HepG2 (cell line): ENCODE measurements at regions not wholly inside any gene's neighbourhood (a gene's known extent, or its start where the extent isn't known, plus 50 kb on each side); places are given as distances from the start of the nearest gene placed in this dataset.

Experiments
- CHD2 ChIP-seq: IDR thresholded peaks from 2 replicates; pipeline ENCODE4 v1.6.1; 2011; ENCODE audit warnings: low read depth, low read length, improper control_type of control experiment
- CTCF ChIP-seq: sonication (generic); formaldehyde crosslinking; IDR thresholded peaks from 2 replicates; pipeline ENCODE4 v1.5.0; 2020; ENCODE audit warnings: mild to moderate bottlenecking, missing genetic modification reagents, moderate library complexity
- ELF4 ChIP-seq: sonication (generic); formaldehyde crosslinking; IDR thresholded peaks from 2 replicates; pipeline ENCODE4 v1.5.0; 2020; ENCODE audit warnings: missing genetic modification reagents, mild to moderate bottlenecking, moderate library complexity, borderline replicate concordance
- FOXP4 ChIP-seq: sonication (generic); formaldehyde crosslinking; IDR thresholded peaks from 2 replicates; pipeline ENCODE4 v1.4.0; 2020; ENCODE audit warnings: missing genetic modification reagents
- HNRNPLL ChIP-seq: fragments of 200-400 bp; formaldehyde crosslinking; IDR thresholded peaks from 2 replicates; pipeline ENCODE4 v1.6.1; 2017; ENCODE audit warnings: mild to moderate bottlenecking, low read depth, low read length; ENCODE audit not compliant: poor library complexity, severe bottlenecking
- KAT7 ChIP-seq: IDR thresholded peaks from 2 replicates; pipeline ENCODE4 v1.6.1; 2018; ENCODE audit warnings: borderline replicate concordance, missing compliant biosample characterization
- KLF9 ChIP-seq: IDR thresholded peaks from 2 replicates; pipeline ENCODE4 v1.6.1; 2016; ENCODE audit warnings: low read depth
- MAX ChIP-seq: IDR thresholded peaks from 2 replicates; pipeline ENCODE4 v1.6.1; 2012; ENCODE audit warnings: inconsistent platforms
- NCOA2 ChIP-seq: sonication (generic); formaldehyde crosslinking; IDR thresholded peaks from 2 replicates; pipeline ENCODE4 v1.8.0; 2022; ENCODE audit warnings: inconsistent platforms
- RELA ChIP-seq: sonication (generic); formaldehyde crosslinking; IDR thresholded peaks from 2 replicates; pipeline ENCODE4 v1.4.0; 2020; ENCODE audit warnings: missing genetic modification reagents
- RFX5 ChIP-seq: IDR thresholded peaks from 2 replicates; pipeline ENCODE4 v1.6.1; 2011; ENCODE audit warnings: low read depth, low read length, improper control_type of control experiment
- U2AF2 ChIP-seq: fragments of 200-400 bp; formaldehyde crosslinking; IDR thresholded peaks from 2 replicates; pipeline ENCODE4 v1.6.1; 2017; ENCODE audit warnings: low read depth, mild to moderate bottlenecking, low read length
- ZBTB34 ChIP-seq: sonication (generic); formaldehyde crosslinking; IDR thresholded peaks from 2 replicates; pipeline ENCODE4 v1.8.0; 2022; ENCODE audit warnings: mild to moderate bottlenecking, missing genetic modification reagents
- ZNF609 ChIP-seq: sonication (generic); formaldehyde crosslinking; IDR thresholded peaks from 2 replicates; pipeline ENCODE4 v1.4.0; 2020; ENCODE audit warnings: mild to moderate bottlenecking, missing genetic modification reagents, borderline replicate concordance

- TF ChIP-seq ZNF609 (CRISPR knock-in tag): no peak
- TF ChIP-seq KLF9 (CRISPR knock-in tag): no peak
- no peak for TF ChIP-seq ELF4 (CRISPR knock-in tag)
- no peak for TF ChIP-seq MAX
- no peak for TF ChIP-seq KAT7 (CRISPR knock-in tag)
- no peak for TF ChIP-seq RFX5
- no peak for TF ChIP-seq U2AF2
- no peak for TF ChIP-seq FOXP4 (CRISPR knock-in tag)
- no peak for TF ChIP-seq CTCF
- TF ChIP-seq HNRNPLL: no peak
- no peak for TF ChIP-seq RELA
- TF ChIP-seq CHD2: no peak
- no peak for TF ChIP-seq ZBTB34 (CRISPR knock-in tag)
- TF ChIP-seq NCOA2 (CRISPR knock-in tag): no peak
Observed at GRCh38 chr7:136050462-136050847, 73.3 kb upstream of the MTPN start.
